Mononuclear cell (primary cell): ENCODE measurements at regions not wholly inside any gene's neighbourhood (a gene's known extent, or its start where the extent isn't known, plus 50 kb on each side); places are given as distances from the start of the nearest gene placed in this dataset.

ENCODE experiments used
- H3K27me3 ChIP-seq: 2 replicates; pipeline ENCODE4 v1.6.0; 2011; ENCODE audit warnings: low read length, control low read depth; ENCODE audit not compliant: insufficient read depth
- H3K4me1 ChIP-seq: 2 replicates; pipeline ENCODE4 v1.5.1; 2011; ENCODE audit warnings: mild to moderate bottlenecking, low read length, control low read depth; ENCODE audit not compliant: insufficient read depth
- H3K4me3 ChIP-seq: 2 replicates; pipeline ENCODE4 v1.5.1; 2011; ENCODE audit warnings: mild to moderate bottlenecking, low read length, moderate library complexity
- H3K9me3 ChIP-seq: 2 replicates; pipeline ENCODE4 v1.5.1; 2011; ENCODE audit warnings: low read depth, mild to moderate bottlenecking, control low read depth, low read length

- Histone ChIP-seq H3K4me3 (no peak overlapping the region), H3K27me3 (no peaks in the 10 kb centered on the region), H3K4me1 (no peaks in the 10 kb centered on the region), H3K9me3 (no peaks in the 10 kb centered on the region)
Observed at GRCh38 chr3:19093084-19093483, 55.2 kb upstream of the KCNH8 start.

GRCh38 chr3:19077388-19077787 lies 70.9 kb upstream of the KCNH8 start:
- no peaks in the 10 kb centered on the region for H3K27me3 ChIP-seq
- H3K4me1 ChIP-seq, result no peaks in the 10 kb centered on the region
- H3K9me3 ChIP-seq, result no peaks in the 10 kb centered on the region
- H3K4me3 ChIP-seq, result no peak overlapping the region

GRCh38 chr3:19075037-19075436 lies 73.3 kb upstream of the KCNH8 start:
- Histone ChIP-seq H3K4me1 (no peaks in the 10 kb centered on the region), H3K4me3 (no peak overlapping the region), H3K27me3 (no peaks in the 10 kb centered on the region), H3K9me3 (no peaks in the 10 kb centered on the region)

GRCh38 chr3:19074257-19074900 lies 73.9 kb upstream of the KCNH8 start:
- no peaks in the 10 kb centered on the region for H3K27me3 ChIP-seq
- H3K4me1 ChIP-seq, result no peaks in the 10 kb centered on the region
- H3K9me3 ChIP-seq, result no peaks in the 10 kb centered on the region
- H3K4me3 ChIP-seq, result no peak overlapping the region

- Histone ChIP-seq H3K27me3 (no peaks in the 10 kb centered on the region), H3K4me3 (no peak overlapping the region), H3K4me1 (no peaks in the 10 kb centered on the region), H3K9me3 (no peaks in the 10 kb centered on the region)
Observed at GRCh38 chr3:19073341-19074105, 74.8 kb upstream of the KCNH8 start.

GRCh38 chr3:19070325-19070724 lies 78.0 kb upstream of the KCNH8 start:
- Histone ChIP-seq H3K27me3 (no peaks in the 10 kb centered on the region), H3K4me1 (no peaks in the 10 kb centered on the region), H3K9me3 (no peaks in the 10 kb centered on the region), H3K4me3 (no peak overlapping the region)

GRCh38 chr3:19065027-19065426 lies 83.3 kb upstream of the KCNH8 start:
- no peaks in the 10 kb centered on the region for H3K9me3 ChIP-seq
- no peaks in the 10 kb centered on the region for H3K27me3 ChIP-seq
- H3K4me1 ChIP-seq, result no peaks in the 10 kb centered on the region
- no peak overlapping the region for H3K4me3 ChIP-seq

GRCh38 chr3:19063936-19064335 lies 84.4 kb upstream of the KCNH8 start:
- no peak overlapping the region for H3K4me3 ChIP-seq
- H3K4me1 ChIP-seq, result no peaks in the 10 kb centered on the region
- no peaks in the 10 kb centered on the region for H3K27me3 ChIP-seq
- H3K9me3 ChIP-seq, result no peaks in the 10 kb centered on the region

GRCh38 chr3:19060404-19060803 lies 87.9 kb upstream of the KCNH8 start:
- no peaks in the 10 kb centered on the region for H3K27me3 ChIP-seq
- no peaks in the 10 kb centered on the region for H3K9me3 ChIP-seq
- H3K4me3 ChIP-seq, result no peak overlapping the region
- no peaks in the 10 kb centered on the region for H3K4me1 ChIP-seq

GRCh38 chr3:19052874-19053273 lies 95.4 kb upstream of the KCNH8 start:
- H3K9me3 ChIP-seq, result no peaks in the 10 kb centered on the region
- H3K4me1 ChIP-seq, result no peaks in the 10 kb centered on the region
- no peak overlapping the region for H3K4me3 ChIP-seq
- H3K27me3 ChIP-seq, result no peaks in the 10 kb centered on the region

GRCh38 chr3:19046440-19046839 lies 101.9 kb upstream of the KCNH8 start:
- H3K27me3 ChIP-seq, result no peaks in the 10 kb centered on the region
- H3K4me3 ChIP-seq, result no peak overlapping the region
- H3K9me3 ChIP-seq, result no peaks in the 10 kb centered on the region
- H3K4me1 ChIP-seq, result no peaks in the 10 kb centered on the region

- Histone ChIP-seq H3K9me3 (no peaks in the 10 kb centered on the region), H3K27me3 (no peaks in the 10 kb centered on the region), H3K4me1 (no peaks in the 10 kb centered on the region)
Observed at GRCh38 chr3:19030522-19030839, 117.8 kb upstream of the KCNH8 start.

GRCh38 chr3:19029837-19030521 lies 118.3 kb upstream of the KCNH8 start:
- no peaks in the 10 kb centered on the region for H3K4me1 ChIP-seq
- H3K9me3 ChIP-seq, result no peaks in the 10 kb centered on the region
- no peak overlapping the region for H3K4me3 ChIP-seq
- no peaks in the 10 kb centered on the region for H3K27me3 ChIP-seq

More at GRCh38 chr3:19030522-19030839, 117.8 kb upstream of the KCNH8 start:
- H3K4me3 ChIP-seq, result no peak overlapping the region

GRCh38 chr3:19025441-19025840 lies 122.9 kb upstream of the KCNH8 start:
- Histone ChIP-seq H3K9me3 (no peaks in the 10 kb centered on the region), H3K4me1 (no peaks in the 10 kb centered on the region), H3K27me3 (no peaks in the 10 kb centered on the region), H3K4me3 (no peak overlapping the region)

GRCh38 chr3:19022546-19022945 lies 125.8 kb upstream of the KCNH8 start:
- H3K27me3 ChIP-seq, result no peaks in the 10 kb centered on the region

More at GRCh38 chr3:19022546-19022945, 125.8 kb upstream of the KCNH8 start:
- Histone ChIP-seq H3K4me1 (no peaks in the 10 kb centered on the region), H3K4me3 (no peak overlapping the region), H3K9me3 (no peaks in the 10 kb centered on the region)
